ENCODE measurements at regions not wholly inside any gene's neighbourhood (a gene's known extent, or its start where the extent isn't known, plus 50 kb on each side); places are given as distances from the start of the nearest gene placed in this dataset.

DNA sequence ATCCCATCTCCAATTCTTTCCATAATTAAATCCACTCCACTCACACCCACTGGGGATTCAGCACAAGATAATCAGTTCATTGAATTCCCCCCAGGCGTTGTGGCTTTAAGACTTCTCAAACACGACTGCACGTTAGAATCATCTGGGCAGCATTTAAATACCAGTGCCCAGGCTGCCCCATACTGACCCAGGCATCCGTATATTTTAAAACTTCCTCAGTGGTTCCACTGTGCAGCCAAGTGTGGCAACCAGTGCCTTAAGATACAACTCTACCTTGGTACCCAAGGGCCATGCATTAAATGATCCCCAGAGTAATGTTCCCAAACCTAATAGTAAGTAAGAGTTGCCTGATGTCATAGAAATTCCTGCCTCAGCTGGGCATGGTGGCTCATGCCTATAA lies 54.3 kb upstream of the BZW1 start:
- no peaks in the 10 kb centered on the region for H3K27me3 ChIP-seq
- no peaks in the 10 kb centered on the region for H3K36me3 ChIP-seq
- H3K9me3 ChIP-seq: no peaks in the 10 kb centered on the region
- no peaks in the 10 kb centered on the region for H3K4me1 ChIP-seq
- H3K4me3 ChIP-seq: no peak overlapping the region
- TF ChIP-seq POLR2A (IDR thresholded peaks at IDR 0.05): no peak
- TF ChIP-seq, protein P1, sequence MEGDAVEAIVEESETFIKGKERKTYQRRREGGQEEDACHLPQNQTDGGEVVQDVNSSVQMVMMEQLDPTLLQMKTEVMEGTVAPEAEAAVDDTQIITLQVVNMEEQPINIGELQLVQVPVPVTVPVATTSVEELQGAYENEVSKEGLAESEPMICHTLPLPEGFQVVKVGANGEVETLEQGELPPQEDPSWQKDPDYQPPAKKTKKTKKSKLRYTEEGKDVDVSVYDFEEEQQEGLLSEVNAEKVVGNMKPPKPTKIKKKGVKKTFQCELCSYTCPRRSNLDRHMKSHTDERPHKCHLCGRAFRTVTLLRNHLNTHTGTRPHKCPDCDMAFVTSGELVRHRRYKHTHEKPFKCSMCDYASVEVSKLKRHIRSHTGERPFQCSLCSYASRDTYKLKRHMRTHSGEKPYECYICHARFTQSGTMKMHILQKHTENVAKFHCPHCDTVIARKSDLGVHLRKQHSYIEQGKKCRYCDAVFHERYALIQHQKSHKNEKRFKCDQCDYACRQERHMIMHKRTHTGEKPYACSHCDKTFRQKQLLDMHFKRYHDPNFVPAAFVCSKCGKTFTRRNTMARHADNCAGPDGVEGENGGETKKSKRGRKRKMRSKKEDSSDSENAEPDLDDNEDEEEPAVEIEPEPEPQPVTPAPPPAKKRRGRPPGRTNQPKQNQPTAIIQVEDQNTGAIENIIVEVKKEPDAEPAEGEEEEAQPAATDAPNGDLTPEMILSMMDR (IDR thresholded peaks at IDR 0.05): no peak
- H3K27ac ChIP-seq: no peak overlapping the region
- no peak for DNase-seq
- intact Hi-C loops (cut with DNase I; ENCODE audit: low total_unique reads): no loop called here

DNA sequence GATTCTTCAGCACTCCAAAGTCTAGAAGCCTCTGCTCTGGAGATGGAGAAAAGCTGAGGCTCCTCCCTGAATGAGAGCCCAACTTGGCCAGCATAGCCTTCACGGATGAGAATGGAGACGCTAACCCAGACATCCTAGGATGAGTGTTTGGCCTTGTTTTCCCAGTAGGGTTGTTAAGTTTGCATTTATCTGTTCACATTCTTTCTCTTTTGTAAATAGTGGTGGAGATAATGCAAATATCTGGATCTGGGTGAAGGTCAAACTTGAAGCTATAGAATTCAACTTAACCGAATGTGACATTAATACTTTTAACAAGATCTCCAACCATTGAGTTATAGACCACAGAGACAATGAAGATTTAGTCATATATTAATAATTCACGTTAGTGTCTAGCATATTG lies 53.4 kb upstream of the BZW1 start:
- no peak overlapping the region for H3K4me3 ChIP-seq
- no peaks in the 10 kb centered on the region for H3K27me3 ChIP-seq
- H3K4me1 ChIP-seq: no peaks in the 10 kb centered on the region
- H3K27ac ChIP-seq: no peak overlapping the region
- intact Hi-C loops (cut with DNase I; ENCODE audit: low total_unique reads): no loop called here
- H3K36me3 ChIP-seq: no peaks in the 10 kb centered on the region
- no peaks in the 10 kb centered on the region for H3K9me3 ChIP-seq
- DNase-seq: no peak
- no peak for TF ChIP-seq POLR2A (IDR thresholded peaks at IDR 0.05)
- TF ChIP-seq, protein P1 (IDR thresholded peaks at IDR 0.05): no peak

DNA sequence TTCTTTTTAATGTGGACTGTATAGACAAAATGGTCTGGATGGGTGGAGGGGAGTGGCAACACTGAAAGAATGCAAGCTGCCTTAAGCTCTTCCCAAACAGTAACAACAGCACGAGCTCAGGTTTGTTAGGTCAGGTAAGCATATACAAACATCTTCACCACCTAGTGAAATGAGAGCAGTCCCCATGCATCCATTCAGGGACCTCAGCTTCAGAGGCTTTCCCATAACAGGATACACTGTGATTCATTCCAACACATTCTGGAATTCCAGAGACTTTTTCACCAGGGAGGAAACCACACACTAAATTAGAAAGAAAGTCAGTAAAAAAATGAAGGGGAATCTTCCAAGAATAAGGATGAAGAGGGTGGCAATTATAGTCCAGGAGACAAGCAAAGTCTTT lies 50.4 kb upstream of the BZW1 start:
- no peaks in the 10 kb centered on the region for H3K4me1 ChIP-seq

More for the DNA sequence above, 50.4 kb upstream of the BZW1 start:
- intact Hi-C loops (cut with DNase I; ENCODE audit: low total_unique reads): no loop called here
- no peak for DNase-seq
- H3K27ac ChIP-seq: no peak overlapping the region
- H3K4me3 ChIP-seq: no peak overlapping the region
- H3K36me3 ChIP-seq: no peaks in the 10 kb centered on the region
- H3K27me3 ChIP-seq: no peaks in the 10 kb centered on the region
- TF ChIP-seq, protein P1 (IDR thresholded peaks at IDR 0.05): no peak
- TF ChIP-seq POLR2A (IDR thresholded peaks at IDR 0.05): no peak
- H3K9me3 ChIP-seq: no peaks in the 10 kb centered on the region

Measured in uterus (tissue), 3 donors.